Activated CD8-positive, alpha-beta memory T cell treated with anti-CD3 and anti-CD28 coated beads, Interleukin-2, amount 50 U/mL, for 4 hours (primary cell): ENCODE measurements at regions not wholly inside any gene's neighbourhood (a gene's known extent, or its start where the extent isn't known, plus 50 kb on each side); places are given as distances from the start of the nearest gene placed in this dataset.
"Not testable (repeated sequence)": the region's sequence is repeated elsewhere in the genome, so short reads cannot be mapped to it uniquely, and the experiment has no call there.

ENCODE experiments used
- DNase-seq: peaks from one replicate; pipeline ENCODE4 v3.0.0-alpha.2; 2020

DNA sequence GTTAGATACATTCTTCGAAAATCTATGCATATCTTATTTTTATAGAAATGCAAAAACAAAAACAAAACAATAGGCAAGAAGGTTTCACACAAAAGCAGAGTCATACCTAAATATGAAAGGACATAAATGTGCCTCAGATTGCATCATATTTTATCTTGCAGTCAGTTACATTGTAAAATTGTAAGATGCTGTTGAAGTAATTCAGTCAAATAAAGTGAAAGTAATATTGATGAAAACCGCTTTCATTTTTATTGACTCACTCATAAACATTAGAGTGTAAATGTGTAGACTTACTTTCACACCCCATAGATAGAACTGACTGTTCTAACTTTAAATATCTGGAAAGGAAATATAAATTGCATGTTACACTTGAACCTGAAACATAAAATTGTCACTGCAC, 931.5 kb upstream of the NUDT12 start:
- no peak for DNase-seq

DNA sequence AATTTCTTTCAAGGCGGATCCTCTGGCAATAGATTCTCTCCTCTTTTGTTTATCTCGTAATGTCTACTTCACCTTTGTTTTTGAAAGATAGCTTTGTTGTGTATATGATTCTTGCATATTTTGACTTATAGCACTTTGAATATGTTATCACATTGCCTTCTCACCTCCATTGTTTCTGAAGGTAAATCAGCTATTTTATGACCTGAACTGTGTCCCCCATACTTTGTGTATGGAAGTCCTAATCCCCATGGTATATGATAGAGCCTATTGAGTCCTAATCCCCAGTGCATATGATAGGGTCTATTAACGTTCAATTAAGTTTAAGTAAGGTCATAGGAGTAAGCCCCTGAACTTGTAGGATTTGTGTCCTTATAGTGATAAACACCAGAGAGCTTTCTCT, 910.2 kb upstream of the NUDT12 start:
- no peak for DNase-seq

DNA sequence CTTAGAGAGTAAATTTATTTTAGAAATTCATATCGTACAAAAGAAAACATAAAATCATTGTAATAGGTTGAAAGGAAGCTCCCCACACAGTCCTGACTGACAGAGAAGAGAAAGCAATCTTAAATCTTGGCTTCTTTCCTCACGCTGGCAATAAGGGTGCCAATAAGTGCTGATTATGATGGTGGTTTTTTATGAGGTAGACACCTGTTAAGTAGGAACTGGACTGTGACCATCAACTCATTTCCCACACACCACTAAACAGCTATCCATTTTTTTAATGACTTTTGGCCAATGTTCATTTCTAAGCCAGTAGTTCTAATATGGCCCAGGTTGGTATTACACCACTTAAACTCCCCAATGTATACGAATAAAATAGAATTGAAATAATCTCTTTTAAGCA, 893.5 kb upstream of the NUDT12 start:
- no peak for DNase-seq

GRCh38 chr5:104452550-104452949, 890.0 kb upstream of the NUDT12 start:
- no peak for DNase-seq

DNA sequence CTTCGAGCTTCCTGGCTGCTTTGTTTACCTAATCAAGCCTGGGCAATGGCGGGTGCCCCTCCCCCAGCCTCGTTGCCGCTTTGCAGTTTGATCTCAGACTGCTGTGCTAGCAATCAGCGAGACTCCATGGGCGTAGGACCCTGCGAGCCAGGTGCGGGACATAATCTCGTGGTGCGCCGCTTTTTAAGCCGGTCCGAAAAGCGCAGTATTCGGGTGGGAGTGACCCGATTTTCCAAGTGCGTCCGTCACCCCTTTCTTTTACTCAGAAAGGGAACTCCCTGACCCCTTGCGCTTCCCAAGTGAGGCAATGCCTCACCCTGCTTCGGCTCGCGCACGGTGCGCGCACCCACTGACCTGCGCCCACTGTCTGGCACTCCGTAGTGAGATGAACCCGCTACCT, 889.3 kb upstream of the NUDT12 start:
- not testable (repeated sequence) for DNase-seq

DNA sequence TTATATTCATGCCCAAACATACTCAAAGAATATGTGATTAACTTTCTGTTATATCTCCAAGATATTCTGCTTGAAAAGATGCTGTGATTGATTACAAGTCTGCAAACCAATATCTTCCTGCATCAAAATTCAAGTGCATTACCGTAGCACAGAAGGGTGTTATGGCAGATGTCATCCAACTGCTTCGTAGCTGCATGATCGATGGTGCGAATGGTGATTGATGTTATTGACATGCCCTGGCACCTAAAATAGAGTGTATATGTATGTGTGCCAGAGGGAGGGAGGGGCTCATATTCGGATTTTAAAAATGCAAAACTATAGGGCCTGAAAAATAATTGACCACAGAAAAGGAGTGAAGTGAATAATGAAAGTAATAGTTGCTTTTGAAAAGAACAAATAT, 882.1 kb upstream of the NUDT12 start:
- DNase-seq = no peak

DNA sequence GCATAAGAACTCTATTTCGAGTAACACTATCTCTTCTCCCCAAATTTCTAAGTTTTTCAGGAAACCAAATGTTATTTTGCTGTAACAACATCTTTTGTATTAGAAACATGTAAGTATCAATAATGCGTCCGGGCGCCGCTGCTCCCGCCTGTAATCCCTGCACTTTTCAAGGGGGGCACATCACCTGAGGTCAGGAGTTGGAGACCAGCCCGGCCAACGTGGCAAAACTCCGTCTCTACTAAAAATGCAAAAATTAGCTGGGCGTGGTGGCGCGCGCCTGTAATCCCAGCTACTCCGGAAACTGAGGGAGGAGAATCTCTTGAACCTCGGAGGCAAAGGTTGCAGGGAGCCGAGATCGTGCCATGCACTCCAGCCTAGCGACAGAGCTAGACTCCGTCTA, 881.1 kb upstream of the NUDT12 start:
- no peak for DNase-seq

DNA sequence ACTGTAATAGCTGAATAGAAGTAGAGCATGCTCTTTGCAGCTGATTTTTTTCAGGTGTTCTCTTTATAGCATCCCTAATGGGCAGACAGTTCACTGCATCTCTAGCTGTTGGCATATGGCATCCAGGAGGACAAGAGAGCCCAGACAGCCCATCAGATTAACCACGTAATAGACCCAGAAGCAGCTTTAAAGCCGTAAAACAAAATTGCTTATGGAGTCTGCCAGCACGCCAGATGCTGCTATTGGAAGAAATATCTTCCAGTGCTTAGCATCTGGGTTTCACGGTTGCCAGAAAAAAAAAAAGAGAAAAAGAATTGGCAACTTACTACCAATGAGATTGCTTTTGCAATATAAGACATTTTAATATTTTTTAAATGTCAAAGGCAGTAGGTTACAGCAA, 869.4 kb upstream of the NUDT12 start:
- DNase-seq = no peak

- DNase-seq = no peak
Observed at GRCh38 chr5:104431002-104431620, 868.5 kb upstream of the NUDT12 start.

DNA sequence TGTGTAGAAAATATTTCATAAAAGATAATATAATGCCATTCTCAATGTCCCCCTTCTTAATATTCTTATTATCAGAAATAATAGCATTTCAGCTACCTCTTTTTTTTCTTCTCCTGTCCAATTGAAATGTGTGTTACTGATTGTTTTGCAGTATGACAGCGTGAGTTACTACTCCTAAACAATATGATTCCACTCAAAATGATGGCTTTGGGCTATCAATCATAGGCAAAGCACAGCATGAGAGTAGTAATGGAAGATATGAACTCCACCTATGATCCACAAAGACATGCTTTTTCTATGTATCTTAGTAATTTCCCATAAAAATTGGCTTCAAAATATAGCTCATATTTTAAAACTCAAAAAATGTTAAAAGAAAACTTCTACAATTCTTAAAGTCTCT, 867.3 kb upstream of the NUDT12 start:
- DNase-seq = no peak

DNA sequence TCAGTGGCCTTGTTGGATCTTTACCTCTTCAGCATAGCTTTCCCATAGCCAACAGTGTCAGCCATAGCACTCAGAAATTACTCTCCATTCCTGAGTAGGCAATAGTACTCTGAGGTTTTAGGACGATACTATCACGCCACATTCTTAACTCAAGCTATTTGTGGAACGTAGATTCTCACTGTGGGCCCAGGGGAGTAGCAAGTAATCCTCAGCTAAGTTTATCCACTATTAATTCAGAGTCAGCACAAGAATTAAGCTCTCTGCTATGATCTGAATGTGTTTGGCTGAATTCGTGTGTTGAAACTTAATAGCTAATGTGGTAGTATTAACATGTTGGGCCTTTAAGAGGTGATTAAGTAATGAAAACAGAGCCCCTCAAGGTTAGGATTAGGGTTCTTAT, 858.8 kb upstream of the NUDT12 start:
- DNase-seq = no peak

GRCh38 chr5:104418056-104418455, 855.5 kb upstream of the NUDT12 start:
- no peak for DNase-seq

DNA sequence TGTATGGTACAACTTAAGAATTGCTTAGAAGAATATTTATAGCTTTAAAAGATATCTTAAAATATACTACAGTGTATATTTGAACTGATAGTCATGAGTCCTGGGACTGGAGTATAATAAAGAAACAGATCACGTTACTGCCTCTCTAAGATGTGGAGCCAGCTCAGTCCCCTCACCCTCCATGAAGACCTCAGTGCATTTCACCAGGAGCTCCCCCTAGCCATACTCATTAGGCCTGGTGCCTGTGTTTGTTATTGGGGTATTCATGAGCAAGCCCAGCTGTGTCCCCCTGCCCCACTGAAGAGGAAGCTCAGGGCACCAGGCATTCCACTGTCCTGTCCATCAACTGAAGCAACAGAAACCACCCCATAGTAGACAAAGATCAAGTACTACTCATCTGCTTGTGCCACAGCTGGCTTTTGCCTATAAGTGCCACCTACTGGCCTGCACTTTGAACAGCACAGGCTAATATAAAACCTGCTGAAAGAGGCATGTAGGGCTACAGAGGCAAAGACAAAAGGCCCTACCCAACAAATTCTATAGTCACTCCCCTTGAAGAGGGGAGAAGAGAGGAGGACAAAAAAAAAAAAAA, 850.2 kb upstream of the NUDT12 start:
- no peak for DNase-seq

GRCh38 chr5:104400941-104401340, 838.4 kb upstream of the NUDT12 start:
- no peak for DNase-seq

DNA sequence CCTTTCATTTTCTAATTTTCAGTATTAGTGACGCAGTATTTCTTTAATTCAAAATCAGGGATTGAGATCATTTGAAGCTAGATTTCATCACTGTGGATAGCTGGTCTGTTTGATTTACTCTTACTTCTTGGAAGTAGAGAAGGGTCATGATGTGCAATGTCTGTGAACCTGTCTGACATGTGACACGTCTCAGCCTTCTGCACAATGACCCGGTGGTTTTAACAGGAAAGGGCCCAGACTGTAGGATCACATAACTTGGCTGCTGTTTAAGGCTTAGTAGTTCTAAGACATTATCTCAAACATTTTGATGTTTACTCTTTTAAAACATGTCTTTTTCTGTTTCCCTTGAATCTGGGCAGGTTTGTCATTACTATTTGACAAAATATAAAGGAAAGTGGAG, 823.3 kb upstream of the NUDT12 start:
- DNase-seq = no peak

DNA sequence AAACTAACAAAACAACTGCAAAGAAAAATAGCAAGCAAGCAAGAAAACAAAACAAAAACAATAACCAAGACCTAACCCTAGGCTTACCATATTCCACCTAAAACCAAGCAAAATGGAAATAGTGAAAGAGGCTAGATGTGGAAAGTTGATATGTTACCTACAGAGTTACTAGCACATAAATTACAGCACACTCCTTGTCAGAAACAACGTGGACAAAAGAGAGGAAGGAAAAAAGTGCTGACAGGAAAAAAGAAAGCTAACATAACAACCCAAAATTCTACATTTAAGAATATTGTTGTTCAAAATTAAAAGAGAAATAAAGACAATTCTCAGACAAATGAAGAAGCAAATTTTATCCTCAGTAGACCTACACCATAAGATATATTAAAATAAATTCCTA, 812.8 kb upstream of the NUDT12 start:
- no peak for DNase-seq

DNA sequence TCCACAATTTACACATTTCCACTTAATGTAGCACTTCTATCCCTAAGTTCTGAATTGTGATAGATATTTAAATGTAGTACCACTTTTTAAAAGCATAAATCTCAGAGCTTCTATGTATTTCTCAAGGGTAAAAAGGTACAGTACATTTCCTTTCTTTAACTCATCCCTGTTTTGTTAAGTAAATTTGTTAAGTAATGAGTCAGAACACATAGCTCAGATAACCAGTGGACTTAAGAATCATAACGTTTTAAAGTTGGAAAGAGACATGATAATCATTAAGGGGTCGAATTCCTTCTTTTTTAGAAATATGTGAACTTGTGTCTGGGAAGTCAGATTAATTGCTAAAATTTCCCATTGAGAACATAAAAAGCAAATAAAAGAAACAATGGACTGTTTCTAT, 810.2 kb upstream of the NUDT12 start:
- no peak for DNase-seq

- no peak for DNase-seq
Observed at GRCh38 chr5:104372376-104372775, 809.8 kb upstream of the NUDT12 start.

DNA sequence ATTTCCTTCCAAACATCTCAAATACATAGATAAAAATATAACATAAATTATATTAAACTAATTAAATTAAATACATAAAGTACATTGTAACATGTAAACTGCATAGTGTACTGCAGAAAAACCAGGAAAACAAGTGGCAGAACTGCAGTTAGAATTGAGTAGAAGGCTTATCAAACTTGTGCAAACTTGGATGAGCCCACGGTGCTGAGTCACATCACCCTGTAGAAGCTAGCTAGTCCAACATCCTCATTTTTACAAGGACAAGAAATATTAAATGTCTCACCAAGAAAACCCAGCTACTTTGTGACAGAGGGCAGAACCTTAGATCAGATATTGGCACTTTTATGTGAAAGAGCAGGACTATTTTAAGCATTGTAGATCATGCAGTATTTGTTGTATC, 807.9 kb upstream of the NUDT12 start:
- DNase-seq = no peak

- no peak for DNase-seq
Observed at GRCh38 chr5:104367978-104368377, 805.4 kb upstream of the NUDT12 start.

DNA sequence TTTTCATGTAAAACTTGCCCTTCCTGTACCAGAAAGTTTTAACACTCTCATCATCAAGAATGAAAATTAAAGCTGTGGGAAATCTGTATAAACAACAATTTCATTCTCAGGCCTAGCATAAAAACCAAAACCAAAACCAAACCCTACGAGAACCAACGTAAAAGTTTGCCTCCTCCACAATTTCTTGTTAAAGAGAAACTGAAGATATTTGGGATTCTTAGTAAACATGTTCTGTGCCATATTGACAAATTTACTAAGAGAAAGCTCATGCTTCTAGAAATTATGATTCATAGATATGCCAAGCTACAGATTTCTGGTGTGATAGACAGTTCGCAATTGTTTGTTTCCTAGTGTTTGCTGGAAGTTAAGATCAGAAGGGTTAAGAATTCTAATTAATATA, 801.0 kb upstream of the NUDT12 start:
- no peak for DNase-seq

DNA sequence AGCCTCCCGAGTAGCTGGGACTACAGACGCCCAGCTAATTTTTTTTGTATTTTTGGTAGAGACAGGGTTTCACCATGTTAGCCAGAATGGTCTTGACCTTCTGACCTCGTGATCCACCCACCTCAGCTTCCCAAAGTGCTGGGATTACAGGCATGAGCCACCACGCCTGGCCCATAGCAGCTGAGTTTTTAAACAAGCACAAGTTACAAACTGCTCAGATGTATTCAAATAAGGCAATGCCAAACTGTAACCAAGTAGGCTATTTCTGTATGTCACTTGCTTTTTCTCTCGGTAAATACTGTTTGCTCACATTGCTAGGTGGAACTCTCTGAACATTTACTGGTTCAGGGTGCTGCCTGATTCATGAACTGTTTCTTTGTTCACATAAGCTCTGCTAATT, 799.3 kb upstream of the NUDT12 start:
- no peak for DNase-seq

GRCh38 chr5:104355350-104355749, 792.8 kb upstream of the NUDT12 start:
- no peak for DNase-seq

DNA sequence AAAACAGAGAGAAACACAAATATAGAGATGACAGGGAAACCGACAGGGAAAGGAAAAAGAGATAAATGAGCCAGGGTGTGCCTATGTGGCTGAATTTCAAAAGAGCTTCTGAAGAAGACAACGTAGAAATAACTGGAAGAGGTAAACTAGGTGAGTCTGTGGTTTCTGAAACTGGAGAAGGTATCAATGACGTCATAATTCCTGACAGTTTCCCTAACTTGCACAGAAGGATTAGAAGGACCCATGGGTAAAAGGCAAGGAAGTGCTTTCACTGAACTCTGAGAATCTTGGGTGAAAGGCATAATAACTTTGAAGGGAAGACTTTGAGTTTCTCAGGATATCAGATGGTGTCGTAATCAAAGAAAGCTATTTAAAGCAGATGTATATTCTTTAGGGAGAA, 790.8 kb upstream of the NUDT12 start:
- no peak for DNase-seq

DNA sequence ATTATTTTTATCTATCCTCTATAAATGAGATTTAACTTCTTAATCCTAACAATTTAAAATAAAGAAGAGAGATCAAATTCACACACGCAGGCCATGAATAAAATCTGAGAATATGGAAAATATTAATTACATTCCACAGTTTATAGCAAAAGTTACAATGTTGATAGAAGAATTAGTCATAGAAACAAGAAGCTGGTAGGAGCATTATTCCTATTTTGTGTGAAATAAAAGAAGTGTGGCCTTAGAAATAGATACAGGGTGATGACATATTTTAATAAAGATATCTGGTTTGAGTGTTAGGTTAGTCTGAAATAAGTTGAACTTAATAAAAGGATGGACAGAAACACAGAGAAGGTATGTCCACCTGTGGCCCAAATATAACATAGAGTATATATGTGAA, 790.4 kb upstream of the NUDT12 start:
- DNase-seq = no peak
